ENCODE measurements at regions not wholly inside any gene's neighbourhood (a gene's known extent, or its start where the extent isn't known, plus 50 kb on each side); places are given as distances from the start of the nearest gene placed in this dataset.

DNA sequence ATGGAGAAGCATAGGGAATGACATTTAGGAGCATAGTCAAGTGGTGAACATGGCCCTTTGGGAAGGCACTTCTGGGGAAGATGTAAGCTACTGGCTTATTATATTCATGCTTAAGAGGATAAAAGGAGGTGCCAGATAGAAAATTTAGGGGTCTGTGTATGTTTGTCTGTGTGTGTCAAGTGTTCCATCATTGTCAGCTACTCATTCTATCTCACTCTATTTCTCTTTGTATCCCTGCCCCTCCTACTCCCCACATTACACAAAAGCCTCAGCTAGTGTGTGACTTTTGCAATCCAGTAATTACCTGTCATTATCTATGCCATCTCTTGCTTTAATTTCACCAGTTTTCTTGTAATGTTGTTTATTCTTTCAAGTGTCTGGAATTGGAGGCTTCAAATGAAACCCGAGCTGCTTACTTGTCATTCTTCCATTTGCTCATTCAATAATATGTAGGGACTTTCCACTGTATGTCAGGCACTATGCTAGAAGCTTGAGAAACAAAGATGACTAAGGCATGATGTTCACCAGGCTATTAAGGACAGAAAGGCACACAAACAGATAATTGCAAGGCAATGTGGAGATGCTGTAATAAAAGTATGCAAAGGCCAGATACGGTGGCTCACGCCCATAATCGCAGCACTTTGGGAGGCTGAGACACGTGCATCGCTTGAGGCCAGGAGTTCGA is 229.8 kb upstream of the TEX13C start:
- Histone ChIP-seq H3K27me3 (ENCODE audit: control insufficient read depth in 4 of 4, insufficient read depth in 4 of 4, low read length in 3 of 4) (peaks cover 0 to 2% (median 0%) of the 10 kb centered on the region in 4 donors), H3K9ac (ENCODE audit: low read depth in 1 of 2, low read length in 2 of 2) (no peak overlapping the region), H3K9me3 (ENCODE audit: control insufficient read depth in 4 of 4, low read length in 3 of 4) (no peaks in the 10 kb centered on the region), H3K36me3 (ENCODE audit: control insufficient read depth in 4 of 4, insufficient read depth in 3 of 4, low read depth in 1 of 4, low read length in 3 of 4) (no peaks in the 10 kb centered on the region), H3K4me3 (ENCODE audit: low read depth in 1 of 3, low read length in 3 of 3) (no peak overlapping the region), H3K27ac (ENCODE audit: low read depth in 1 of 2, low read length in 2 of 2) (no peak overlapping the region), H3K4me1 (ENCODE audit: control insufficient read depth in 4 of 4, insufficient read depth in 4 of 4, low read length in 3 of 4) (no peaks in the 10 kb centered on the region)
- no peak for DNase-seq (ENCODE audit: low spot score)
- 91% methylated on average over 7 of the region's 7 CpGs for WGBS
- TF ChIP-seq ATF3 (IDR thresholded peaks at IDR 0.05) (no peak), RXRA (IDR thresholded peaks at IDR 0.05) (no peak), JUND (IDR thresholded peaks at IDR 0.05) (no peak), EGR1 (IDR thresholded peaks at IDR 0.05; ENCODE audit: low read depth in 2 of 2) (no peak), RAD21 (IDR thresholded peaks at IDR 0.05) (no peak), HNF4A (conservative IDR thresholded peaks at IDR 0.05) (no peak), FOXA1 (IDR thresholded peaks at IDR 0.05) (no peak), REST (IDR thresholded peaks at IDR 0.05) (no peak), HNF4G (IDR thresholded peaks at IDR 0.05) (no peak), YY1 (IDR thresholded peaks at IDR 0.05) (no peak), CTCF (IDR thresholded peaks at IDR 0.05; ENCODE audit: low read depth, low read length, missing input control) (no peak), NR2F2 (IDR thresholded peaks at IDR 0.05) (no peak), TAF1 (conservative IDR thresholded peaks at IDR 0.05) (no peak), SP1 (IDR thresholded peaks at IDR 0.05) (no peak), ZBTB33 (IDR thresholded peaks at IDR 0.05) (no peak), FOXA2 (IDR thresholded peaks at IDR 0.05) (no peak), GABPA (IDR thresholded peaks at IDR 0.05 in 1 of 2, conservative IDR thresholded peaks at IDR 0.05 in 1 of 2) (no peak)
- TF ChIP-seq, protein P1, sequence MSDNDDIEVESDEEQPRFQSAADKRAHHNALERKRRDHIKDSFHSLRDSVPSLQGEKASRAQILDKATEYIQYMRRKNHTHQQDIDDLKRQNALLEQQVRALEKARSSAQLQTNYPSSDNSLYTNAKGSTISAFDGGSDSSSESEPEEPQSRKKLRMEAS (IDR thresholded peaks at IDR 0.05), result no peak

All from liver (tissue), 8 donors.